Esophagus squamous epithelium (tissue), 5 donors: ENCODE measurements at regions not wholly inside any gene's neighbourhood (a gene's known extent, or its start where the extent isn't known, plus 50 kb on each side); places are given as distances from the start of the nearest gene placed in this dataset.
"Not testable (repeated sequence)": the region's sequence is repeated elsewhere in the genome, so short reads cannot be mapped to it uniquely, and the experiment has no call there.

Experiments
- DNase-seq: peaks from one replicate; lab custom pipeline; 2025; lab: John Stamatoyannopoulos, UW
- H3K27ac ChIP-seq, 4 donors: fragments of 200-600 bp; sonication (generic); one replicate each; pipeline ENCODE4 v1.5.1; 2016 to 2019; ENCODE audit warnings: mild to moderate bottlenecking in 1 of 4
- H3K27me3 ChIP-seq, 4 donors: fragments of 200-600 bp; sonication (generic); 1 replicate in 3 of 4; 2 replicates in 1 of 4; pipeline versions ENCODE4 v1.5.1 to v1.6.0; 2017 to 2021; ENCODE audit warnings: antibody characterized with exemption in 1 of 4
- H3K36me3 ChIP-seq, 3 donors: fragments of 200-600 bp; sonication (generic); one replicate each; pipeline ENCODE4 v1.5.1; 2016 to 2019
- H3K4me1 ChIP-seq, 3 donors: fragments of 200-600 bp; sonication (generic); one replicate each; pipeline ENCODE4 v1.5.1; 2017 to 2019
- H3K4me3 ChIP-seq, 4 donors: fragments of 200-600 bp; sonication (generic); 1 replicate in 3 of 4; 2 replicates in 1 of 4; pipeline ENCODE4 v1.5.1; 2016 to 2019; ENCODE audit warnings: mild to moderate bottlenecking in 2 of 4, moderate library complexity in 1 of 4
- H3K9me3 ChIP-seq, 3 donors: fragments of 200-600 bp; sonication (generic); one replicate each; pipeline ENCODE4 v1.5.1; 2016 to 2019
- CTCF ChIP-seq, 6 experiments: fragments of 450-650 bp in 4 of 6; fragments of 200-600 bp in 2 of 6; sonication (generic) in 2 of 6; IDR thresholded peaks; one replicate each; pipeline ENCODE4 v1.5.1; 2016 to 2019; ENCODE audit warnings: antibody characterized with exemption in 6 of 6, mild to moderate bottlenecking in 4 of 6, moderate library complexity in 4 of 6
- POLR2A ChIP-seq, 4 donors: fragments of 450-650 bp; IDR thresholded peaks; one replicate each; pipeline ENCODE4 v1.6.1; 2017; ENCODE audit warnings: antibody characterized with exemption in 4 of 4, mild to moderate bottlenecking in 4 of 4, moderate library complexity in 3 of 4
- WGBS, 2 donors: methylation state at CpG; one replicate each; pipeline ENCODE4 v1.1.5; 2018; 5-methylcytosine and 5-hydroxymethylcytosine counted together
- intact Hi-C: fragments of 100-400 bp; cut with DNase I; formaldehyde crosslinking; loops from one replicate; pipeline ENCODE4 v1.15.0; 2022
- donor health status: DM: yes; HTN: yes; CAD: no.

GRCh38 chr6:105868823-105869460 is 217.2 kb upstream of the PRDM1 start:
- no peaks in the 10 kb centered on the region for H3K27me3 ChIP-seq
- H3K9me3 ChIP-seq, result no peaks in the 10 kb centered on the region
- DNase-seq, result no peak
- 85 to 87% methylated on average over 2 of the region's 2 CpGs for WGBS, 2 donors
- H3K27ac ChIP-seq, result no peak overlapping the region
- H3K4me3 ChIP-seq, result no peak overlapping the region
- intact Hi-C loops, result no loop called here
- TF ChIP-seq CTCF (IDR thresholded peaks at IDR 0.05) (no peak), POLR2A (IDR thresholded peaks at IDR 0.05) (no peak)
- peaks cover 0 to 9% (median 0%) of the 10 kb centered on the region in 3 donors for H3K4me1 ChIP-seq
- H3K36me3 ChIP-seq, result no peaks in the 10 kb centered on the region

- H3K4me1 ChIP-seq, result no peaks in the 10 kb centered on the region
- DNase-seq, result no peak
These were observed 218.3 kb upstream of the PRDM1 start for GRCh38 chr6:105867821-105868220.

GRCh38 chr6:105867277-105867676 is 218.9 kb upstream of the PRDM1 start:
- Histone ChIP-seq H3K4me1 (no peaks in the 10 kb centered on the region), H3K27ac (no peak overlapping the region), H3K36me3 (no peaks in the 10 kb centered on the region), H3K4me3 (no peak overlapping the region), H3K27me3 (no peaks in the 10 kb centered on the region), H3K9me3 (no peaks in the 10 kb centered on the region)
- WGBS, 2 donors, result 75 to 92% methylated on average over 5 of the region's 5 CpGs
- no peak for DNase-seq
- intact Hi-C loops, result no loop called here
- TF ChIP-seq CTCF (IDR thresholded peaks at IDR 0.05), result no peak
- TF ChIP-seq POLR2A (IDR thresholded peaks at IDR 0.05), result no peak

More at GRCh38 chr6:105867821-105868220, 218.3 kb upstream of the PRDM1 start:
- no peak overlapping the region for H3K4me3 ChIP-seq
- H3K27me3 ChIP-seq, result no peaks in the 10 kb centered on the region
- 63 to 68% methylated on average over 2 of the region's 2 CpGs for WGBS, 2 donors
- TF ChIP-seq POLR2A (IDR thresholded peaks at IDR 0.05), result no peak
- no peak for TF ChIP-seq CTCF (IDR thresholded peaks at IDR 0.05)
- H3K27ac ChIP-seq, result no peak overlapping the region
- intact Hi-C loops, result no loop called here
- no peaks in the 10 kb centered on the region for H3K9me3 ChIP-seq
- H3K36me3 ChIP-seq, result no peaks in the 10 kb centered on the region

GRCh38 chr6:105862936-105863607 is 223.1 kb upstream of the PRDM1 start:
- H3K27ac ChIP-seq, result no peak overlapping the region
- no peaks in the 10 kb centered on the region for H3K4me1 ChIP-seq
- no peaks in the 10 kb centered on the region for H3K9me3 ChIP-seq
- 81 to 84% methylated on average over 5 of the region's 5 CpGs for WGBS, 2 donors
- intact Hi-C loops, result no loop called here
- H3K27me3 ChIP-seq, result no peaks in the 10 kb centered on the region
- TF ChIP-seq CTCF (IDR thresholded peaks at IDR 0.05) (no peak), POLR2A (IDR thresholded peaks at IDR 0.05) (no peak)
- no peaks in the 10 kb centered on the region for H3K36me3 ChIP-seq
- DNase-seq, result no peak
- H3K4me3 ChIP-seq, result no peak overlapping the region

GRCh38 chr6:105860927-105861326 is 225.2 kb upstream of the PRDM1 start:
- H3K4me1 ChIP-seq, H3K27me3 ChIP-seq, H3K4me3 ChIP-seq, H3K27ac ChIP-seq, DNase-seq, H3K9me3 ChIP-seq, intact Hi-C loops, H3K36me3 ChIP-seq: not testable (repeated sequence)
